ENCODE measurements at regions not wholly inside any gene's neighbourhood (a gene's known extent, or its start where the extent isn't known, plus 50 kb on each side); places are given as distances from the start of the nearest gene placed in this dataset.
"Not testable (repeated sequence)": the region's sequence is repeated elsewhere in the genome, so short reads cannot be mapped to it uniquely, and the experiment has no call there.

- no peaks in the 10 kb centered on the region for H3K36me3 ChIP-seq
- H3K9me3 ChIP-seq = no peaks in the 10 kb centered on the region
- WGBS = 86% methylated on average over 1 of the region's 1 CpG
- no peaks in the 10 kb centered on the region for H3K4me1 ChIP-seq
- DNase-seq (ENCODE audit: low spot score in 2 of 2) = no peak
- TF ChIP-seq POLR2AphosphoS5 (IDR thresholded peaks at IDR 0.05) (no peak), POLR2A (IDR thresholded peaks at IDR 0.05) (no peak), CTCF (IDR thresholded peaks at IDR 0.05) (no peak), EP300 (IDR thresholded peaks at IDR 0.05) (no peak)
- H3K27ac ChIP-seq = no peak overlapping the region
- peaks cover 4% of the 10 kb centered on the region for H3K27me3 ChIP-seq
- H3K4me3 ChIP-seq = no peak overlapping the region
Measured at GRCh38 chr18:60064271-60064670, 164.5 kb downstream of the PMAIP1 start.

GRCh38 chr18:60062831-60063230 is 163.0 kb downstream of the PMAIP1 start:
- not testable (repeated sequence) for H3K4me1 ChIP-seq; DNase-seq (ENCODE audit: low spot score in 2 of 2); H3K27ac ChIP-seq; H3K27me3 ChIP-seq; H3K4me3 ChIP-seq; H3K36me3 ChIP-seq; H3K9me3 ChIP-seq
- 60% methylated on average over 3 of the region's 3 CpGs for WGBS

GRCh38 chr18:60062396-60062795 is 162.6 kb downstream of the PMAIP1 start:
- H3K4me3 ChIP-seq = no peak overlapping the region
- no peaks in the 10 kb centered on the region for H3K4me1 ChIP-seq
- DNase-seq (ENCODE audit: low spot score in 2 of 2) = no peak
- 61% methylated on average over 2 of the region's 2 CpGs for WGBS
- H3K36me3 ChIP-seq = no peaks in the 10 kb centered on the region
- no peak overlapping the region for H3K27ac ChIP-seq
- no peaks in the 10 kb centered on the region for H3K9me3 ChIP-seq
- TF ChIP-seq EP300 (IDR thresholded peaks at IDR 0.05) (no peak), POLR2A (IDR thresholded peaks at IDR 0.05) (no peak), CTCF (IDR thresholded peaks at IDR 0.05) (no peak), POLR2AphosphoS5 (IDR thresholded peaks at IDR 0.05) (no peak)
- H3K27me3 ChIP-seq = peaks cover 4% of the 10 kb centered on the region

GRCh38 chr18:60060578-60060977 is 160.8 kb downstream of the PMAIP1 start:
- TF ChIP-seq CTCF (IDR thresholded peaks at IDR 0.05) (no peak), POLR2AphosphoS5 (IDR thresholded peaks at IDR 0.05) (no peak), EP300 (IDR thresholded peaks at IDR 0.05) (no peak)
- no peak for DNase-seq (ENCODE audit: low spot score in 2 of 2)
- WGBS = 76% methylated on average over 3 of the region's 3 CpGs

GRCh38 chr18:60060026-60060425 is 160.2 kb downstream of the PMAIP1 start:
- no peaks in the 10 kb centered on the region for H3K9me3 ChIP-seq
- H3K4me3 ChIP-seq = no peak overlapping the region
- 55% methylated on average over 1 of the region's 1 CpG for WGBS
- H3K4me1 ChIP-seq = no peaks in the 10 kb centered on the region
- H3K36me3 ChIP-seq = no peaks in the 10 kb centered on the region
- DNase-seq (ENCODE audit: low spot score in 2 of 2) = no peak
- TF ChIP-seq POLR2AphosphoS5 (IDR thresholded peaks at IDR 0.05) = no peak
- no peak for TF ChIP-seq EP300 (IDR thresholded peaks at IDR 0.05)
- no peak for TF ChIP-seq CTCF (IDR thresholded peaks at IDR 0.05)
- no peak for TF ChIP-seq POLR2A (IDR thresholded peaks at IDR 0.05)
- no peak overlapping the region for H3K27ac ChIP-seq
- peaks cover 4% of the 10 kb centered on the region for H3K27me3 ChIP-seq

More at GRCh38 chr18:60060578-60060977, 160.8 kb downstream of the PMAIP1 start:
- Histone ChIP-seq H3K9me3 (no peaks in the 10 kb centered on the region), H3K4me3 (no peak overlapping the region), H3K4me1 (no peaks in the 10 kb centered on the region), H3K27me3 (peaks cover 4% of the 10 kb centered on the region), H3K36me3 (no peaks in the 10 kb centered on the region), H3K27ac (no peak overlapping the region)

GRCh38 chr18:60059216-60059615 is 159.4 kb downstream of the PMAIP1 start:
- Histone ChIP-seq H3K4me3 (no peak overlapping the region), H3K27me3 (peaks cover 4% of the 10 kb centered on the region), H3K4me1 (no peaks in the 10 kb centered on the region), H3K9me3 (no peaks in the 10 kb centered on the region), H3K27ac (no peak overlapping the region), H3K36me3 (no peaks in the 10 kb centered on the region)
- WGBS = 79% methylated on average over 3 of the region's 3 CpGs
- no peak for DNase-seq (ENCODE audit: low spot score in 2 of 2)
- no peak for TF ChIP-seq POLR2AphosphoS5 (IDR thresholded peaks at IDR 0.05)

Measured in suprapubic skin (tissue), 4 donors.